Gastroesophageal sphincter (tissue), 3 donors: ENCODE measurements at regions not wholly inside any gene's neighbourhood (a gene's known extent, or its start where the extent isn't known, plus 50 kb on each side); places are given as distances from the start of the nearest gene placed in this dataset.

Experiments
- POLR2A ChIP-seq, 2 donors: fragments of 450-650 bp; IDR thresholded peaks; one replicate each; pipeline ENCODE4 v1.6.1; 2017; ENCODE audit warnings: antibody characterized with exemption in 2 of 2, mild to moderate bottlenecking in 2 of 2, moderate library complexity in 1 of 2
- TF ChIP-seq, protein P1 (sequence below), 4 experiments: fragments of 200-600 bp in 2 of 4; fragments of 450-650 bp in 2 of 4; sonication (generic) in 1 of 4; IDR thresholded peaks; one replicate each; pipeline ENCODE4 v1.5.1; 2017 to 2019; ENCODE audit warnings: antibody characterized with exemption in 4 of 4, mild to moderate bottlenecking in 2 of 4, moderate library complexity in 2 of 4

DNA sequence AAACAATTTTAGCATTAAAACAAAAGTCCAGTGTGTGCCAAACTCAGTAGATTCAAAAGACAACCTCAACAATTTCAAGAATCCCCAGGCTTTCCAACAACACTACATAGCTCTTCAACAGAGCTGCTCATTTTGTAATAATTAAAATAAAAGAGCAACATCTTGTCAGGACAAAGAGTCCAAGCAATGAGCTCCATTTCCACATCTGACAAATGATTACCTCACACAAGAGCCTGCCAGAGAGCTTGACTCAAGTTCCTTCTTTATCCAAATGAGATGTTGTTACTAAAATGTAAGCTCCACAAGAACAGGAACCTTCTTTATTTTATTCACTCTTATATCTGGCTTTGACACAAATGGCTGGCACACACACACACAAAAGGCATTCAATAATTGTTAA is 449.8 kb downstream of the HACE1 start:
- TF ChIP-seq, protein P1, sequence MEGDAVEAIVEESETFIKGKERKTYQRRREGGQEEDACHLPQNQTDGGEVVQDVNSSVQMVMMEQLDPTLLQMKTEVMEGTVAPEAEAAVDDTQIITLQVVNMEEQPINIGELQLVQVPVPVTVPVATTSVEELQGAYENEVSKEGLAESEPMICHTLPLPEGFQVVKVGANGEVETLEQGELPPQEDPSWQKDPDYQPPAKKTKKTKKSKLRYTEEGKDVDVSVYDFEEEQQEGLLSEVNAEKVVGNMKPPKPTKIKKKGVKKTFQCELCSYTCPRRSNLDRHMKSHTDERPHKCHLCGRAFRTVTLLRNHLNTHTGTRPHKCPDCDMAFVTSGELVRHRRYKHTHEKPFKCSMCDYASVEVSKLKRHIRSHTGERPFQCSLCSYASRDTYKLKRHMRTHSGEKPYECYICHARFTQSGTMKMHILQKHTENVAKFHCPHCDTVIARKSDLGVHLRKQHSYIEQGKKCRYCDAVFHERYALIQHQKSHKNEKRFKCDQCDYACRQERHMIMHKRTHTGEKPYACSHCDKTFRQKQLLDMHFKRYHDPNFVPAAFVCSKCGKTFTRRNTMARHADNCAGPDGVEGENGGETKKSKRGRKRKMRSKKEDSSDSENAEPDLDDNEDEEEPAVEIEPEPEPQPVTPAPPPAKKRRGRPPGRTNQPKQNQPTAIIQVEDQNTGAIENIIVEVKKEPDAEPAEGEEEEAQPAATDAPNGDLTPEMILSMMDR (IDR thresholded peaks at IDR 0.05) = no peak
- TF ChIP-seq POLR2A (IDR thresholded peaks at IDR 0.05) = no peak
